NCI-H748 (cell line): ENCODE measurements at regions not wholly inside any gene's neighbourhood (a gene's known extent, or its start where the extent isn't known, plus 50 kb on each side); places are given as distances from the start of the nearest gene placed in this dataset.
A peak's percentile ranks its signal among the peaks of the same experiment; 100 is the strongest.
"Not testable (repeated sequence)": the region's sequence is repeated elsewhere in the genome, so short reads cannot be mapped to it uniquely, and the experiment has no call there.

Experiments
- DNase-seq: peaks from one replicate; lab custom pipeline; 2025; ENCODE audit not compliant: unreplicated experiment; lab: John Stamatoyannopoulos, UW

- DNase-seq: no peak
Observed at GRCh38 chr3:191148131-191148530, 50.9 kb upstream of the OSTN start.

- DNase-seq: no peak
Observed at GRCh38 chr3:191143224-191143623, 55.8 kb upstream of the OSTN start.

- no peak for DNase-seq
Observed at GRCh38 chr3:191141728-191142127, 57.3 kb upstream of the OSTN start.

- no peak for DNase-seq
Observed at GRCh38 chr3:191139736-191140135, 59.3 kb upstream of the OSTN start.

- no peak for DNase-seq
Observed at GRCh38 chr3:191138937-191139336, 60.1 kb upstream of the OSTN start.

- DNase-seq: no peak
Observed at GRCh38 chr3:191137708-191138107, 61.3 kb upstream of the OSTN start.

GRCh38 chr3:191136347-191136746 is 62.7 kb upstream of the OSTN start:
- peak; percentile 1 for DNase-seq

- no peak for DNase-seq
Observed at GRCh38 chr3:191135175-191135574, 63.9 kb upstream of the OSTN start.

GRCh38 chr3:191133359-191133758 is 65.7 kb upstream of the OSTN start:
- no peak for DNase-seq

GRCh38 chr3:191131305-191131704 is 67.7 kb upstream of the OSTN start:
- no peak for DNase-seq

GRCh38 chr3:191124891-191125290 is 74.2 kb upstream of the OSTN start:
- not testable (repeated sequence) for DNase-seq

GRCh38 chr3:191123946-191124345 is 75.1 kb upstream of the OSTN start:
- no peak for DNase-seq

- DNase-seq: no peak
Observed at GRCh38 chr3:191123231-191123630, 75.8 kb upstream of the OSTN start.

- no peak for DNase-seq
Observed at GRCh38 chr3:191120447-191121298, 78.4 kb upstream of the OSTN start.

GRCh38 chr3:191119415-191120295 is 79.4 kb upstream of the OSTN start:
- DNase-seq: no peak

- no peak for DNase-seq
Observed at GRCh38 chr3:191111722-191112121, 87.3 kb upstream of the OSTN start.

GRCh38 chr3:191105418-191105817 is 93.6 kb upstream of the OSTN start:
- DNase-seq: no peak

- no peak for DNase-seq
Observed at GRCh38 chr3:191100516-191100915, 98.5 kb upstream of the OSTN start.

GRCh38 chr3:191094057-191094845 is 104.8 kb upstream of the OSTN start:
- no peak for DNase-seq

GRCh38 chr3:191087391-191087790 is 111.7 kb upstream of the OSTN start:
- no peak for DNase-seq

- DNase-seq: no peak
Observed at GRCh38 chr3:191085091-191085490, 114.0 kb upstream of the OSTN start.
